ENCODE measurements at regions not wholly inside any gene's neighbourhood (a gene's known extent, or its start where the extent isn't known, plus 50 kb on each side); places are given as distances from the start of the nearest gene placed in this dataset.
"Not testable (repeated sequence)": the region's sequence is repeated elsewhere in the genome, so short reads cannot be mapped to it uniquely, and the experiment has no call there.

GRCh38 chr16:66084731-66085130 lies 281.8 kb upstream of the CDH5 start:
- DNase-seq: not testable (repeated sequence)

- no peak for DNase-seq
Observed at GRCh38 chr16:66084306-66084705, 282.2 kb upstream of the CDH5 start.

DNA sequence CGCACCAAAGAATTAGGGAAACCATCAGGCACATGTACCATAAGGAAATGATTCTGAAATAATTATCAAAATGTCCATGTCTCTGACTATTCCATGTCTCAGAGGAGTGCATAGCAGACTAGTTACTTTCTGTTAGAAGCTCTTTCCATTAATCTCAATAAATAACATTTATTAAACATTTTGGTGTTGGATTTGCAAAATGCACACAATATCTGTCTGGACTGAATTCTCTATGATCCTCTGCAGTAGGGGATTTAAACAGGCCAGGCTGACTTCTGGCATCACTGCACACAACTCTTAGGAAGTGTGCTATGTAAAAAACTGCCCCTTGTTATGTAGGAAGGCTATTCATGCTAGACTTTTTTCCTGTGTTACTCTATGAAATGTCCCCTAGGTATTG lies 283.3 kb upstream of the CDH5 start:
- DNase-seq: no peak

DNA sequence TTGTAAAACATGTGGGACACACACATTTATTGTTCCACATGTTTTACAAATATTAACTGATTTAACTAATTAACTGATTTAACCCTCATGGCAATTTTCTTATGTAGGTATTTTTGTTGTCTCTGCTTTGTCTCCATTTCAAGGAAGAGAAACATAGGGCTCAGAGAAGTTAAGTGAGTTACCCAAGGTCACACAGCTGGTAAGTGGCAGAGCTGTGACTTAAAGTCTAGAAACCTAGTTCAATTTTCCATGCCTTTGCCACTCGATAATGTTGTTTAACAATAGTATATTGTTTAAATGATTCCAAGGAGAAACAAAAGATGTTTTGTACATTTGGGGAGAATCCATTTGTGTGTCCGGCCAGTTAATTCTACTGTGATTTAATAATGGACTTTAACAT lies 284.1 kb upstream of the CDH5 start:
- no peak for DNase-seq

- no peak for DNase-seq
Observed at GRCh38 chr16:66081775-66082366, 284.6 kb upstream of the CDH5 start.

- no peak for DNase-seq
Observed at GRCh38 chr16:66079671-66080334, 286.7 kb upstream of the CDH5 start.

- no peak for DNase-seq
Observed at GRCh38 chr16:66070140-66070917, 296.2 kb upstream of the CDH5 start.

DNA sequence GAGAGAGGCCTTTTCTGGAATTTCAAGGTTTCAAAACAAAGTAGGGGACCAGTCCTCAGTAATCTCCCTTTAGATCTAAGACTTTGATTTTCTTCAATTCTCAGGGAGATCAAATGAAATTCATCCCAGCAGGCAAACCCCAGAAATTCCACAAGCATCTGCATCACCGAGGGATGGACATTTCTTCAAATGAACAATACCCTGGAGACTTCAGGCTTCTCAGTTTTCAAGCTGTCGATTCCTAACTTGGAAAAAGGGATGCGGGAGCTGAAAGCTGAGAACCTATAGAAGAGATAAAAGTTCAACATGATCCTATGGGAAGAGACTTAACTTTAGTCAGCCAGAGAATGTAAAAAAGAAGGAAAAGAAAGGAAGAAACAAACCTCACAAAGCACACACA lies 296.9 kb upstream of the CDH5 start:
- no peak for DNase-seq

GRCh38 chr16:66066404-66066803 lies 300.1 kb upstream of the CDH5 start:
- no peak for DNase-seq

DNA sequence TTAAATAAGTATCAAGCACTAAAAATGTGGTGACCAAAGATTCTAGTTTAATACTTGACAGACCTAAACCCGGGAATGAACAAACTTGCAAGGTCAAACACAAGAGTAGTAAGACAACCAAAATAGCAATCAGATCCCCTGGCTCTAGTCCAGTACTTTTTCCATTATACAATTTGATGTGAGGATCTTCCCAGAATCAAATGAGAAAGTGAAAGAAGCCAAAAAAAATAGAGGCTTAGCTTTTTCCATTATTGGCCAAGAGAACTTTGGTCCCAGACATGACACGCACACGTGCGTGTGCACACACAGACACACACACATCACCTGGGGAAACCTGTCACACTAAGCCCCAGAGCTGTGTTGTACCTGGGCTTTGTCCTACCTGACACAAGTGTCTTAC lies 300.6 kb upstream of the CDH5 start:
- DNase-seq: no peak

- DNase-seq: no peak
Observed at GRCh38 chr16:66064801-66065530, 301.5 kb upstream of the CDH5 start.

- no peak for DNase-seq
Observed at GRCh38 chr16:66058832-66059231, 307.7 kb upstream of the CDH5 start.

DNA sequence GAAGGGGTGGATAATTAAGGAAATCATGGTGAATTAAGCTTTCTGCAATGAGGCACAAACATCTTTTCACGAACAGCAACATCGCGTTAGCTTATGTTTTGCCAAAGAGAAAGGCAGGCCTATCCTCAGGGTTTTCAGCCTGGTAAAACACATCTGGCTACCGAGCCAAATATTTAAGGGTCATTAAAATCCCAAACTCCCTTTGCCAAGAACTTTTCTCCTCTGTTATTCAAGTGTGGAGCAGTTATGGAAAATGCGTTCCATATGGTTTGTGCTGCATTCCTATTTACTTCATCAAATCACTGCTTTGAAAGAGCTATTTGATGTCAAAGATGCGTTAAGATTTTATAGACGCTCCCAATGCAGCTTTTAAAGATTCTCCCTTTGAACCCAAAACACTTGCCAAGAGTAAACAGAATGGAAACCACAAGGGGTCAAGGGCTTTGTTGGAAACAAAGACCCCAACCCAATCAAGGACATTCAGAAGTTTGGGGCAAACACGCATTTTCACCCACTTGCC lies 308.3 kb upstream of the CDH5 start:
- no peak for DNase-seq

DNA sequence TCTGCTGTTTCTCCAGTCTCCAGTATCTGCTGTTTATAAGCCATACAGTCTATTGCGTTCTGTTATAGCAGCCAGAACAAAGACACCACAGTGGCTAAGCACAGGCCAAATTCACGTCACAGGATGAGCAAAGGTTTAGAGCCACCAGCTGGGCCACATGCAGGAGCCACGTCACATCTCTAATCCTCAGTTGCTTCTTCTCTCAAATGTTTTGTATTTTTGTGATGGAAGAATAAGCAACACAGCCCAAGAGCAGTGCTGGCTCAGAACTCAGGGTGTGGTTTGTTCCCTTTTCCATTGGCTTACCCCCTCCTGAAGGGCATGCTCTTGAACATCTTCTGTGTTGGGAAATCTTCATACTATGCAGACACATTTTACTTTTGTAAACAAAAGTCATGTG lies 309.4 kb upstream of the CDH5 start:
- DNase-seq: no peak

- no peak for DNase-seq
Observed at GRCh38 chr16:66054095-66054494, 312.4 kb upstream of the CDH5 start.

DNA sequence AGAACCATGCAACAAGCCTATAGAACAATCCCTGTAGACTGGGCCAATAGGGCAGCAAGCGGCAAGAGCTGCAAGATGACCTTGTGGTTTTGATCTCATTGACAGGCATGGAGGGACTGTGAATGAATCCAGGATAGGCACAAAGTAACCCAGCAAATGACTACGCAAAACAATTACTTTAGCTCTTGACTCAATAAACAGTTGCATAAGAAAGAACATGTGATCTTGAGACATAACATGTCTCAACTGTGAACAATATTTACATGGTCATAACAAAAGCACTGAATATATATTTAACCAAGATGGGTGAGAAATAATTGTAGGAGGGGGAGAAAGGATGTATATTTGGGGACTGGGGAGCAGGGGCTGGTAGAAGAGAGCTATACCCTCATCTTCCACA lies 313.7 kb upstream of the CDH5 start:
- DNase-seq: no peak

GRCh38 chr16:66050991-66051390 lies 315.5 kb upstream of the CDH5 start:
- no peak for DNase-seq

GRCh38 chr16:66049865-66050264 lies 316.6 kb upstream of the CDH5 start:
- DNase-seq: no peak

GRCh38 chr16:66045626-66046025 lies 320.9 kb upstream of the CDH5 start:
- DNase-seq: no peak

DNA sequence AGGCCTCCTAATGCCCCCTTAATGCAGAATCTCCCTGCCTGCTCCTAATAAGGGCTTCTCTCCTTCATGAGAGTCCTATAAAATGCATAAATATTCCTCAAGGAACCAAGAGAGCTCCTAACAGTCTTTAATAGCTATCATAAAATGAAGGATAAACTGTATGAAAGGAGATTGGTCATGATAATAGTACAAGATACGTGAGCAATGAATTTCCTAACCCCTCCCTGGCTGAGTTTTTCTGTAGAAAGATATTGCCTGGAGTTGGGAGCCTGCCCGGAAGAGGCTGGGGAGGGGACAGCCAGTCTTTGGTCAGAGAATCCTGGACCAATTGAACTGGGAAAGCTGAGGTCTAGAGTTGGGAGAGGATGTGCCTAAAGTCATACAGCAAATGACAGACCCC lies 321.9 kb upstream of the CDH5 start:
- no peak for DNase-seq

DNA sequence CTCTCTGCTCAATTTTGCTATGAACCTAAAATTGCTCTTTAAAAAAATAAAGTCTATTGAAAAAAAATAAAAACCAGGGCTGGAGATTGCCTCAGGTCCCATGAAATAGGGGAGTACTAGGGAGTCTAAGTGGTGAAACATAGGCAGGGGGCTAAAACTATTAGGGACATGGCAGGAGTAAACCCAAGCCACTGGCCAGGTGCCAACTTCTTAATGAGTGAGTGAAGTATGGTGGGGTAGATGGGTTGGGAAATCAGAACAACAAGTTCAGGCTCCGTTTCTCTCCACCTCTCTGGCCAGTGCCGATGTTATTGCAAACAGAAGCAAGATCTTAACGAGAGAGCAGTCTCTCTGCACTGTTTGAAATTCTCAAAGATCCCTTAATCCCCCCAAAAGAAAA lies 322.4 kb upstream of the CDH5 start:
- no peak for DNase-seq

GRCh38 chr16:66043326-66043725 lies 323.2 kb upstream of the CDH5 start:
- no peak for DNase-seq

DNA sequence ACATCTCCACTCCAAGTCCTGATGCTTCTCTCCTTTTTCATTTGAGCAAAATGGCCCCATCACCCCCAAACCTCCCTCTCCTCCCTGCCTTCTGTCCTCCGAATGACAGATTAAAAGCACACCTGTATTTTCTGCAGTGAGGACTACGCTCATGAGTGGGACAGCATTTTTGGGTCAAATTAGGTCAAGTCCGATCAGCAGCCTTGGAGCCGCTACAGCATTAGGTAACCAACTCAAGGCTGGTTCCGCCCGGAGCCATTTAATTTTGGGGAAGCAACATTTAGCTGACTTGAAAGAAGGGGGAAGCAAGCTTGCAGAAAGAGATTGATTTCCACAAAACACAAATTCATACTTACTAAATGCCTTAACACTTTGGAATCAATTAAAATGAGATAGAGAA lies 324.1 kb upstream of the CDH5 start:
- DNase-seq: no peak
